Medulla oblongata (tissue), 1 donor: ENCODE measurements at regions not wholly inside any gene's neighbourhood (a gene's known extent, or its start where the extent isn't known, plus 50 kb on each side); places are given as distances from the start of the nearest gene placed in this dataset.
"Not testable (repeated sequence)": the region's sequence is repeated elsewhere in the genome, so short reads cannot be mapped to it uniquely, and the experiment has no call there.

Experiments
- DNase-seq: peaks from one replicate; pipeline ENCODE4 v3.0.0-alpha.2; 2015; ENCODE audit errors: extremely low spot score

DNA sequence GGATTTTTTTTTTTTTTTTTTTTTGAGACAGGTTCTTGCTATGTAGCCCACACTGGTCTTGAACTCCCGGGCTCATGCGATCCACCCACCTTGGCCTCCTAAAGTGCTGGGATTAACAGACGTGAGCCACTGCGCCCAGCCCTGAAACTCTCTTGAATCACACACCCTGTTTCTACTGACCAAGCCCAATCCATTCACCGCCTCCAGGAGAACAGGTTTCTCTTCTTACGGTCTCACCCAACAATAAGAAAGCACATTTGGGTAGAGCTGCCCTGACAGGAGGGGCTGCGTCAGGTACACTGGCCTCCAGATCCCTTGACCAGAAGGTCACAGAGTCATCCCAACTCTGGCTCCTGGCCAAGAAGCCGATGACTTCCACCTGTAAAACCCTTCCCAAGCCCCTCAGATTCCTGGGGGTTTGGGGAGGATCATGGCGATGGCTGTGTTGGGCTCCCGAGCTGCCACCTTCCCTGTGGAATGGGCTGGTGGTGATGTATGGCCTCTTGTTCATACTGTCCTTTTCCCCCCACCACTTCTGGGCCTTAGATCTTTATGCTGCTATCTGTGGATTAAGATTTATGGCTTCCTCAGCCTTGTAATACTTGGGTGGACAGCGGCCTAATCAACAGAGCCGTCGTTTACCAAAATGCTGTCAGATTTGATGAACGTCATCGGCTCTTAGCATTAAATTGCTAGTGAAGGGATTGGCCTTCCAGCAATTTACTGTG is 89.1 kb downstream of the KATNIP start:
- DNase-seq = no peak

DNA sequence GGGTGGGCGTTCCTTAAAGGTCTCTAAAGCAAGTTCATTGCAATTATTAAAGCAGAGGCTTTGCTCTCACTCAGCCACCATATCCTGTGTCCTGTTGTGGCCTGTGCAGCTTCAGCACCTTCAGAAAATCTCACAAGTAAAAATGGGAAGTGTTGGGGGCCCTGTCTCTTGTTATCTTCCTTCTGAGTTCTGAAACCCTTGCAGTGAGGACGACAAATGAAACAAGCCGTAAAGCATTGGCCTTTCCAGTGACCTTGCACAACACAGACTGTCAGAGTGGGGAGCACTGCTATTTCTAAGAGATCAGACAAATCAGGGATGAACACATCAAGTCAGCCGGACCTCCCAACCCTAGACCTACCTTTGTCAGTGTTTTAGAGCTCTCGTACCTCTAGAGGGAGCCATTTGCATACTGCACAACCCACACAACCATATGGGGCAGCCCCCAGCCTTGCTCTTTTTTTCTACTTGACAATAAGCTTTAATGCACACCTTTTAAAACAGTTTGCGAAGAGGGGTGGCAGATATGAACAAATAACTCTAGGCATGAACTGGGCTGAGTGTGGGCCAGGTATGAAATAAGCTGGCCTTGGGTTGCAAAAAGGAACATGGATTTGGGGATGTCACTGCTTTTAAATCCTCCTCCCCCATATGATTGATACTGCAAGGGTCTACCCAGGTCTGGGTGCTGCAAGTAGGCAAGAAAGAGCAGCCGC is 89.8 kb downstream of the KATNIP start:
- DNase-seq = peak; percentile 62

DNA sequence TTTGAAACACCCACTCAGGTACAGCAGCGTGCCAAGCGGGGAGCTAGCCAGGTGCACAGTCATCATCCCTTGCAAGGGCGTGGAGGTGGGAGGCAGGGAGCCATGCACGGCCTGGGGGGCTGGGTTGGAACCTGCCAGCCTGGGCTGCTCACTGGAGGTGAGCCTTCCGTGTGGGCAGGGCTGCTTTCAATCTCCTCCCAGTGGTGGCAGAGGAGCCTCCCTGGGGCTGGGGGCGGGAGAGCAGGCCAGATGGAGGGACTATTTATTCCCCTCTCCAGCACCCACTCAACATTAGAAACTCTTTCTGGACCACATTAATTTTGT is 90.3 kb downstream of the KATNIP start:
- no peak for DNase-seq

DNA sequence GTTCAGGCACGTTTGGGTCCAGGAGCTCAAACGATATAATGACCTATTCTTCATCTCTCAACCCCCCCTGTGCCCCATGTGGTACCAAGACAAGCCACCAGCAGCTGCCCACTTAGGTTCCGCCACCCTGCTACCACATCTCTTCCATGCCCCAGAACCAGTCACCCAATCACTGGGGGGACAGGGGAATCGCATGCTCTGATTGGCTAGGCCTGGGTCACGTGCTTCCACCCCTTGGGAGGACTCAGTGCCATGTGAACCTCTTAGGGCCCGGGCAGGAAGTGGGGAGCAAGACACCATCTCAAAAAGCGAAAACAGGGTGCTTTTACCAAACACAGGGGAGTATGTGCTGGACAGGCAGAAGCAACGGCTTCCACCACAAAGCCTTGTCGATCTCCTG is 91.3 kb downstream of the KATNIP start:
- no peak for DNase-seq

DNA sequence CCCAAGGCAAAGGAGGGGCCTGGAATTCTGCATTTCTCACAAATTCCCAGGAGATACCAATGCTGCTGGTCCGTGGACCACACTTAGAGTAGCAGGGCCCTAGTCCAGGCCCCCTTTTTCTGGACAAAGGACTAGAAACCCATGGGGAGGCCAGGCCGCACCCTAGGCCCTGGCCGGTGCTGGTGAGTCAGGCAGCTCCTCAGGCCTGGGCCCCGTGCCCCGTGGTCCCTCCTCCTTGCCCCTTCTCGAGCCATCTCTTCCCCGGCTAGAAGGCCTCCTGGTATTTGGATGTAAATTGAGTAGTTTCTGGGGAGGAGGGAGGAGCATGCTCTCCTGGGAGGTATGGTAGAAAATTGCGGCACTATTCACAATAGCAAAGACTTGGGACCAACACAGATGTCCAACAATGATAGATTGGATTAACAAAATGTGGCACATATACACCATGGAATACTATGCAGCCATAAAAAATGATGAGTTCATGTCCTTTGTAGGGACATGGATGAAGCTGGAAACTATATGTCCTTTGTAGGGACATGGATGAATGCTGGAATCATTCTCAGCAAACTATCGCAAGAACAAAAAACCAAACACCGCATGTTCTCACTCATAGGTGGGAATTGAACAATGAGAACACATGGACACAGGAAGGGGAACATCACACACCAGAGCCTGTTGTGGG is 91.9 kb downstream of the KATNIP start:
- DNase-seq = not testable (repeated sequence)

DNA sequence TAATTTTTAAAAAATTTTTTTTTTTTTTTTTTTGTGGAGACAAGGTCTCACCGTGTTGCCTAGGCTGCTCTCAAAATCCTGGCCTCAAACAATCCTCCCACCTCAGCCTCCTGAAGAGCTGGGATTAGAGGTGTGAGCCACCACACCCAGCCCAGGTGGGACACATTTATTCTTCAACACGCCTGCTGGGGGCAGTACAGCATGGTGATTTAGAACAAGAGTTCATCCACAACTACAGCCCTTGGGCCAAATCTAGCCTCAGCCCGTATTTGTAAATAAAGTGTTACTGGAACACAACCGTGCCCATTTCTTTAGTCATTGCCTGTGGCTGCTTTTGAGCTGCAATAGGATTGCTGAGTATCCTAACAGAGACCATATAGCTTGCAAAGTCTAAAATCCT is 92.8 kb downstream of the KATNIP start:
- peak; percentile 19 for DNase-seq

DNA sequence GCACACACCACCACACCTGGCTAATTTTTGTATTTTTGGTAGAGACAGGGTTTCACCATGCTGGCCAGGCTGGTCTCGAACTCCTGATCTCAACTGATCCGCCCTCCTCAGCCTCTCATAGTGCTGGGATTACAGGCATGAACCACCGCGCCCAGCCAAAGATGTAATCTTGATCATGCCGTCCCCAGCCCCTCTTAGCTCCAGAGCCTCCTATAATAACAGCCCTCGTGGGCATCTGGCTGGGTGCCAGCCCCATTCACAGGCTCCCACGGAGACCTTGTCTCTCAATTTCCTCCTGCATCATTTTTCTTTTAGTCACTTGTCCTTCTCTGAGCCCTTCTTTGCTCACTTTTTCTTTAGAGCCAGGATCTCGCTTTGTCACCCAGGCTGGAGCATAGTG is 94.2 kb downstream of the KATNIP start:
- no peak for DNase-seq

DNA sequence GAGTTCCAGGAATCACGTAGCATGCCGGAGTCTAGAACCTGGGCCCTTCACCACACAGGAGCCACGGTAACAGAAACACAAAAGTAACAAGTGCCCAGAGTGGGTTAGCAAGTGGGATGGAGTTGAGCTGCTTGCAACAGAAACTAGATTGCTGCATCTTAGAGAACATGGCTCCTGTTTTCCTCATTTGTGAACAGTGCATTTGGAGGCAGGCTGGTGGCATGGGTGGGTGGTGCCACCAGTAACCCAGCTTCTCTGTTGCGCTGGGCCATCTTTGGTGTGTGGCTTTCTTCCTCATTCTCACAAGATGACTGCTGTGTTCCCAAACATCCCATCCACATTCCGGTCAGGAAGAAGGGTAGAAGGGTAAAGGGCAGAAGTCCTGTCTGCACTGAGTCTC is 95.5 kb downstream of the KATNIP start:
- DNase-seq = no peak

DNA sequence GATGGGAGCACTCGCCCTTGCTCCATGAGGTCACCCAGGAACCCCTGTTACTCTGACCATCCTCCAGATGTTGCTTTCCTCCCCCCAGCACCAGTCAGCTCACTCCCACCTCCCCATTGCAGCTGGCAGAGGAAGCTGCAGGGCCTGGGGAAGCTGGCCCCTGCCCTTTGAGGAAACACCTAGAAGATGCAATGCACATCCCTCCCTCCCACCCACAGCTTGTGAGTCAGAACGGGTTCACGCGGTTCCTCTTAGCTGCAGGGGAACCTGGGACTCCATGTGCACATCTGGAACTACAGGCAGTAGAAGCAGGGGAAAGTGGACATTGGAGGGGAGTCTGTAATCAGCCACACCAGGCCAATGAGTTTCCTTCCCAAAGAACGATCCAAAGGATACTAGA is 96.9 kb downstream of the KATNIP start:
- no peak for DNase-seq

DNA sequence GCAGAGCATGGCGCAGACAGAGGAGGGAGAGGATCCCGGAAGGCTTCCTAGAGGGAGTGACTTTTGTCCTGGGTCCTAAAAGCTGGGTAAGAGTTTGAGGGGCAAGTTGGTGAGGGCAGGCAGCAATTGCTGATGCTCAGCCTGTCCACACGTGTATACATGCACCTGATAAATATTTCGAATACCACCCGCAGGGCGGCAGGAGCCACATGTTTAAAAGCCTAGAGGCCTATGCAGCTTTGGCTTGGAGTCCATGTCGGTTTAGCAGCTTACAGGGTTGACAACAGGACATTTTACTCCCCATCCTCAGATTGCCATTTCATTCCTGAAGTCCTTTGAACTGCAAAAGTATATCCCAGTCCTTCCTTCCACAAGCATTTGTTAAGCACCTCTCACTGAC is 99.1 kb downstream of the KATNIP start:
- no peak for DNase-seq

DNA sequence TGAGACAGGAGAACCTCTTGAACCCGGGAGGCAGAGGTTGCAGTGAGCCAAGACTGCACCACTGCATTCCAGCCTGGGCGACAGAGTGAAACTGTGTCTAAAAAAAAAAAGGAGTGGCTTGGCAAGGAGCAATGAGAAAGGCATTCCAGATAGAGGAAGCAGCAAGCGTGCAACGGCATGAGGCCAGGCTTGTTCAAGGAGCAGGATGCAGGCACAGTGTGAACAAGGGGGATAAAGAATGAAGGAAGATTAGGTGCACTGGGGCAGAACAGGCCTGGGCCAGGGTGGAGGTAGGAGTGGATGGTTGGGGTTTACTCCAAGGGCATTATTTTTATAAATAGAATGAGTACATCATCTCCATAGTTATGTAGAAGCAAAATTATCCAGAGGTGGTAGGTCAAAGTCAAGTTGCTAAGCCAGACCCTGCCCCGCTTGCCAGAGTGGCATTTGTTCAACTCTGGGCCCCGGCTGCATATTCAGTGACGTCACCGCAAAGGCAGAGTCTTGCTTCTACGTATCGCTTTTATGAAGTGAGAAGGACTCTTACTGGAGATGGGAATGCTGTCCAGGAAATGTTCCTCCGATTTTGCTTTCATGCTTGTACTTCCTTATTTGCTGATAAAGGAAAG is 100.2 kb downstream of the KATNIP start:
- DNase-seq = no peak

DNA sequence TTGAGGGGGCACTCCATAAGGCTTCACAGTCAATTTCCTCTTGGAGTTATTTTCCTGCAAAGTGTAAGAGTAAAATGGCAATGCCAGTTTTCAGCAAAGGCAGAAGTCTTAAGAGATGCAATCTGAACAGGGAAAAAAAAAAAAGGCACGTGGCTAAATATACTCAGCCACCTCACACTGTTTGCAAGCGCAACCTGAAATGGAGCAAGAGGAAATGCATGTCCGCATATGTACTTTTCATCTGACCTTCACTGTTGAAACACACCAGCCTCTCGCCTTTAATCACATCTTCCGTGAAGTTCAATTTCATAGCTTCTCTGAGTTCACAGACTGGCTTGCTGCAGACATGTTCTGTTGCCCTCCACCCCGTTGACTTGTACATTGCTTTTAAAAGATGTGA is 101.4 kb downstream of the KATNIP start:
- no peak for DNase-seq

DNA sequence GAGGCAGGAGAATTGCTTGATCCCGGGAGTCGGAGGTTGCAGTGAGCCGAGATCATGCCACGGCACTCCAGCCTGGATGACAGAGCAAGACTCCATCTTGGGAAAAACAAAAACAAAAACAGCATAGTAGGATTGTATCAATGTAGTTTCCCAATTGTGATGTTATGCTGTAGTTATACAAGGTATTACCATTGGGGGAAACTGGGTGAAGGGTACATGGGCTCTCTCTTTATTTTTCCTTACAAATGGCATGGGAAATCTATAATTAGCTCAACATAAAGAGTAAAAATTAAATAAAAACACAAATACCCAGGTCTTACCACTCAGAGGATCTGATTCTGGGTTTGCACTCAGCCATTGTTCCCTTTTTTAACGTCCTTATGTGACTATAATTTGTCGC is 107.9 kb downstream of the KATNIP start:
- no peak for DNase-seq

DNA sequence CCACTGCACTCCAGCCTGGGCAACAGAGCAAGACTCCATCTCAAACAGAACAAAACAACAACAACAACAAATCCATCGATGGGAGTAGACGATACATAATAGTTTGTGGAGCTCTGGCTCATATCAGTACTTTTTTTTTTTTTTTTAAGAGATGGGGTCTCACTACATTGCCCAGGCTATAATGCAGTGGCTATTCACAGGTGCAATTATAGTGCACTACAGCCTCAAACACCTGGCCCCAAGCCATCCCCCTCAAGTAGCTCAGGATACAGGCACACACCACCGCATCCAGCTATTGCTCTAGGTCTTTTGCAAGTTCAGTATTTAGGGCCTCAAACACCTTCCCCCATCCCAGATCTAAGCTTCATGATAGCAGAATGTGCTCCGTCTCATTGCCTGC is 110.6 kb downstream of the KATNIP start:
- DNase-seq = no peak

DNA sequence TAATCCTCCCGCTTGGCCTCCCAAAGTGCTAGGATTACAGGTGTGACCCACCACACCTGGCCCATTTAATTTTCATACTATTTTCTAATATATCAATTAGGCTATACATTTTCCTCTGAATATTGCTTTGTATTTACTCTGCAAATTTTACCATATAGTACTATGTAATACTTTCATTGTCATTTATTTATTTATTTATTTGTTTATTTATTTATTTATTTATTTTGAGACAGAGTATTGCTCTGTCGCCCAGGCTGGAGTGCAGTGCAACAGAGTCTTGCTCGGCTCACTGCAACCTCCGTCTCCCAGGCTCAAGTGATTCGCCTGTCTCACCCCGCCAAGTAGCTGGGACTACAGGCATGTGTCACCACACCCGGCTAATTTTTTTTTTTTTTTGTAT is 113.3 kb downstream of the KATNIP start:
- DNase-seq = not testable (repeated sequence)

DNA sequence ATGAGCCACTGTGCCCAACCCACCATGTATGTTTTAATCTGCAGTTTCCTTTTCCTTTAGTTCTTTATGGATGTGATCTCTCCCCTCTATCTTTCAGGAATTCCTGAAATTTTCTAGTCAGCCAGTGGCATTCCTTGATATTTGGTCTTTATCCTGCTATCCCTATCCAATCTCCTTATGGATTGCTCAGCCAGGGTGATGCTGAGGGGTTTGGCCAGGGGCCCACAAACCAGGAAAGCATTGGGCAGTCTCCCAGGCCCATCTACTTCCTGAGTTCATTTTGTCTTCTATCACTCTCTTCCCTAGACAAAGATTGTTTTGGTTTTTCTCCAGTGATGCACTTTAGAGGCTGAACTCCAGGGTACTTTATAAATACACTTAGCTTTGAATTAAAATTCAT is 115.9 kb downstream of the KATNIP start:
- no peak for DNase-seq

DNA sequence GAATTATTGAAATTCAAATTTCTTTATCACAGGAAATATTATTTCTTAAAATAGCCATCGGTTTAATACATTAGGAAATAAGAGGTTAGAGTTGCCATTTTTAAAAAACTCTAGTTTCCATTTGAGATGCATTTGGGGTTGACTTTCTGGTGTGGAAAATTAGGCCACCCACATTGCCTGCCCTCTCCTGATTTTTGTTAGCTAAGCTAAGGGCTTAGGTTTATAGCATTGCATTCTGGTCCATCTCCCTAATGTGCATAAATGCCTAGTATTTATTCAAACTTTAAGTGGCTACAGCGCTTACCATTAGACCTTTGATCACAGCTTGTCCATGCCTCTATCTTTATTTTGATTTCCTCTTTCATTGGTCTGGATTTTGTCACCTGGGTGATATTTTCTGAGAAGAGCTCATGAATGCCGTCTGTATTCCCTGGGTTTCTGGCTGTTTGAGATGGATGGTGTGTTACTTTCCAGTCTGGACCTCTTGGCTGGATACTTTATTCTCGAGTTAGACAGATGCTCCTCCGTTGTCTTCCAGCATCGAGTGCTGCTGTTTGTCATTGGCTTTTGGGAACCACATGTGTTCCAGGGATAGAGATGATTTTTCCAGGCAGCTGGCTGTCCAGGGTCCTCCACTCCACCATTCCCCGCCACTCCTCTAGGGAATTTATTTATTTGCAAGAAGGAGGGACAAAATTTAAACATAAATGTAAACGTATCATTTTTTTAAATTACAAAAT is 120.3 kb downstream of the KATNIP start:
- DNase-seq = no peak

DNA sequence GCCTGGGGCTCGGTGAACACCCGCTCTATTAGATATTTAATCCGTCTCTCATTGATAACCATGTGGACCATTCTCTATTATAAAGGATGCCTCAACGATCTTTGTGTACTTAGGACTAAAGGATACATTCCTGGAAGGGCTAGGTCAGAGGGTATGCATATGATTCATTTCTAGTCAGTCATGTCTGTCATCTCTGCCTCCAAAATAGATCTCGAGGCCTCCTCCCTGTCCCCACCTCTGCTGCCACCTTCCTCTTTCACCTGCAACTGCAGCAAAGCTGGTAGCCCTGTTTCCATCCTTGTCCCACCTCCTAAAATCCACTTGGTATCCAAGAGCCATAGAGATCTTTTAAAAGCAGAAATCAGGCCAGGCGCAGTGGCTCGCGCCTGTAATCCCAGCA is 121.5 kb downstream of the KATNIP start:
- DNase-seq = no peak

DNA sequence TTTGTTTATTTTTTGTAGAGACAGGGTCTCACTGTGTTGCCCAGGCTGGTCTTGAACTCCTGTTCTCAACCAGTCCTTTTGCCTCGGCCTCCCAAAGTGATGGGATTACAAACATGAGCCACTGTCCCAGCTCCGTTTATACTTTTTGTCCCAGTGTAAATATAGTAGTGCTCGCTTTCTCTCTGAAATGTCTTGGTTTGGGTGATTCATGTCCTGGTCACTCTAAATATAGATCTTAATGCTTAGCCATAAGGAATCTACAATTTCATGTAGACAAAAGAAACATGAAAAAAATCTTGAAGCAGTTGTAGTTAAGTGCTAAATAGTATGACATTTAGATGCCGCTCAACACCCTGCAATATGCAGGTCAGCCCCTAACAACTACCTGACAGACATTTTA is 126.9 kb downstream of the KATNIP start:
- DNase-seq = no peak

DNA sequence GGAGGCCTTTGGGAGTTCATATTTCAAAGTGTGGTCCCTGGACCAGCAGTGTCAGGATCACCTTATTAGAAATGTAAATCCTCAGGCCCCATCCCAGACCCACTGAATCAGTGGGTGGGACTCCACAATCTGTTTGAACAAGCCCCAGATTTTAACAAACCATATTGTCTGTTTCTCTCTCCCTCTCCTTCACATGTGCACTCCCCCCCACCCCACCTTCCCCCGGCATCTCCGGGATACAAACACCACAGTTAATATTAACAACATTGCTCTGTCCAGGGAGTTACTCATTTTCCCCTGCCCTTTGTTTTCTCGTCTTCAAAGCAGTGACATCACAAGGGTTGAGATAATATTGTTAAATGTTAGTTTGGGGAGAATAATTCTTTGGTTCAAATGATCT is 127.3 kb downstream of the KATNIP start:
- DNase-seq = no peak

DNA sequence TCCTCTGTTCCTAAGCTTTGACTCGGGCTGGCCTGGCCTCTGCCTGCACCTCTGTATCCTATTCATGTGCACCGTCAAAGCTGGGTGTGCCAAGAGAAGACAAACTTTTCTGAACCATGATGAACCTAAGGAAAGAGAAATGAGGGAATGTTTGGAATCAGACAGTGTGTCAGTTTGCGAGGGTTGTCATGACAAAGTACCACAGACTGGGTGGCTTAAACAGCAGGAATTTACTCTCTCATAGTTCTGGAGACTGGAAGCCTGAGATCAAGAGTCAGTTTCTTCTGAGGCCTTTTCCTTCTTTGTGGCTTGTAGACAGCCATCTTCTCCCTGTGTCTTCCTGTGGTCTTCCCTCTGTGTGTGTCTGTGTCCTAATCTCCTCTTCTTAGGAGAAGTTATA is 129.0 kb downstream of the KATNIP start:
- no peak for DNase-seq

DNA sequence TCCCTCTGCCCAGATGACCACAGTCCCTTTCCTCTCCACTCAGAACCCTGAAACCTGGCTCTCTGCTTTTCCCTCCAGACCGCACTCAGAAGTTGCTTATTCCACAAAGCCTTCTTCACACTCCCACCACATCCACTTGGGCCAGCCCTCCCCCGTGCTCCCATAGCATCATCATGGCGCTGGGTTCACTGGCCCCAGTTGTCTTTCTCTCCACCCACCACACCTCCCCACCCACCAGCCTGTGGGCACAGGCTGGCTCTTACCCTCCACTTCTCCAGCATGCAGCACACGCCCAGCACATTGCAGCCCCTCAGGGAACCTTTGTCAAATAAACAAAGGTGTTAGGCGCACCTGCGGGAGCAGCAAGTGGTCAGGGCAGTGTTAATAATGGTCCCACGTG is 130.0 kb downstream of the KATNIP start:
- DNase-seq = no peak
